OCI-LY1 (cell line): ENCODE measurements at regions not wholly inside any gene's neighbourhood (a gene's known extent, or its start where the extent isn't known, plus 50 kb on each side); places are given as distances from the start of the nearest gene placed in this dataset.

Source experiments
- CTCF ChIP-seq: fragments of 200-600 bp; sonication (generic), shearing (Covaris generic); IDR thresholded peaks from 2 replicates; pipeline ENCODE4 v1.5.1; 2017; ENCODE audit warnings: mild to moderate bottlenecking, antibody characterized with exemption, low read length, moderate library complexity, mixed read lengths
- EZH2 ChIP-seq: fragments of 200-600 bp; sonication (generic), shearing (Covaris generic); IDR thresholded peaks from 2 replicates; pipeline ENCODE4 v1.8.0; 2017; ENCODE audit warnings: borderline replicate concordance, mixed run types, mild to moderate bottlenecking, antibody characterized with exemption, low read length, moderate library complexity, mixed read lengths

GRCh38 chr4:145251391-145251790 is 71.0 kb upstream of the OTUD4 start:
- TF ChIP-seq CTCF (no peak), EZH2 (no peak)
